GM21737 (cell line): ENCODE measurements at regions not wholly inside any gene's neighbourhood (a gene's known extent, or its start where the extent isn't known, plus 50 kb on each side); places are given as distances from the start of the nearest gene placed in this dataset.
"Not testable (repeated sequence)": the region's sequence is repeated elsewhere in the genome, so short reads cannot be mapped to it uniquely, and the experiment has no call there.

Experiments
- ATAC-seq: cut with Tn5 transposase; IDR thresholded peaks from one replicate; pipeline ENCODE4 v1.9.1; 2021; ENCODE audit warnings: mild to moderate bottlenecking, moderate library complexity; ENCODE audit not compliant: unreplicated experiment

DNA sequence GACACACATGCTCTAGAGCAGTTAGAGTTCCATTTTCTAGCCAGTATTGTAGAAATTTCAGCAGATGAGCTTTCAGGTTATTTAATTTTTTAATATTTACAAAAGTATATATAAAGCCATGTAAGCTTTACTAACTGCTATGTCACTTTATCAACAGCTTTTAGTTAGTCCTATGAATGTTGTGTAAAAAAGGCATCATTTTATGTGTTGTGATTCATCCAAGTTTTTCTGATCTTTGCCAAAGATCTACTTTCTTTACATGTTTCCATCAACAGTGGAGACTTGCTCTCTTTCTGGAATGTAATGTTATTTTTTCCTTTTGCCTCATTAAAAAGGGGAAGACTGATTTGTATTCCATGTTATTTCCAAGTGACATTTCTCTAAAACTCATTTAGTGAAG, 125.2 kb upstream of the TFPI start:
- no peak for ATAC-seq

DNA sequence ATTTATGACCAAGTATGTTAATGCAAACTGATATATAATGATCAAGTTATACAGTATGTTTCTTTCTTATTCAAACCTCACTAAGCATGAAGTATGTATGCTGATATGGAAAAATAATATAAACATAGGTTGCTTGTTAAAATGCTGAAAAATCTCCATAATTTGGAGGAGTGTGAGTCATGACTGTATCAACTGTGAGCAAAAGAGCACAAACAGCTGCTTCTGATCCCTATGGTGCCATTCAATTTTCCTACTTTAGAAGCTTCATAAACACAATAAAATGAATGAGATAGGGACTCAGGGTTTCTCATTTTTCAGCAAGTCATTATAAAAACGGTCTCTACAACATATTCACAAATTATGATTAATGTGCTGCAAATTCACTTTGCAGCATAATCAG, 129.9 kb upstream of the TFPI start:
- ATAC-seq = no peak

DNA sequence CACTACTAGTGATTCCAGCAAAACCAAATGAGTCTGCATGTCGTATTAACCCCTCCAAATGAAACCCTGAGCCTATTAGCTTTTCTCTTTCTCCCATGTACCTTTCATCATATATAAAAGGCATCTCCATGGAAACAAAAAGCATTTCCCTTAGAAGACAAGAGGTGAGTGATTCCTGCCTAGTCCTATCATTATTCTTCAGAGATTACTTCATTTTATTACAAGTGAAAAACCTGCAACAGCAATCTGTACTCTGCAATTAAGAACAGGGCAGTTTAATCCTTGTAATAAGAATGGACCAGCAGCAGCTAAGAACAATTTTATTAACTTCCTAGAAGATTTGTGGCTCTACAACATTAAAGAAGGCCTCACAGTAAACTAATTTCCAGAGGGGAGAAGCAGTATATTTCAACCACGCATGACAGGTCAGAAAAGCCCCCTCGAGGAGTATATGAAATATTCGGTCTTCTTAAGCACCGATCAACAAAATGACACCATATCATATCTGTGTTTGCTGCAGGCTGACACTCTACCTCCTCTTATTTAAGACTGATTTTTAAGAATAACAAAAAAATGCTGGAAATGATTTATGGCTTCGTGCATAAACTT, 132.3 kb upstream of the TFPI start:
- no peak for ATAC-seq

DNA sequence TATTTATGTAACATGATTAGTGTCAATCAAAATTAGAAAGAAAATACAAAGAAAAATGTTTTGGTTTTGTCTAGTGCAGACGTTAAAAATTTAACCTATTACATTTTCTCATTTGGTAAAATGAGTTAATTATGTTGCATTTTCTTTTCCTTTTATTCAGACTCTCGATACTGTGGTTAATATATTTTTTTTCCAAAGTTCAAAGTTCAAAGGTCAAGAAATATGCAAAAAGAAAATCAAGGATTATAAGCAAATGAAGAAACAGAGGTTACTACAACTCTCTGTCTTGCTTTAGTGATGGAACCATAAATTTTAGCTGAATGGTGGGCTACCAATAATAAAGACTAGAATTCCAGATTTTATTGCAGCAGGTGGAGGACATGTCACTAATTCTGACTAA, 133.3 kb upstream of the TFPI start:
- no peak for ATAC-seq

DNA sequence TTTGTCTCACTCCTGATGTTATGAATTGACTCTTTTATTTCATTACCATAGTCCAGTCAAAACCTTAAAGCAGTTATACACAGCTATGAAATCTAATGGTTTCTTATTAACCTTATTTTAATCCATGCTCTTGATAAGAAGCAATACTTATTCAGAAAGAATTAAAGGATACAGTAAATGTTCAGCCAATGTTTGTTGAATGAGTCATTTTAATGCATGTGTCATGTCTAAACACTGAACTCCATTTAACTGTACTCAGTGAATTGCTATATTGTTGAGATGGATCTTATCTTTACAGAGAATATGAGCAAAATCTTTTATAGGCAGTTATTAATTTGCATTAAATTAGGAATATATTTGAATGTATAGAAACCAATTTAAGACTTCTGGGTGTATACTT, 135.1 kb upstream of the TFPI start:
- no peak for ATAC-seq

DNA sequence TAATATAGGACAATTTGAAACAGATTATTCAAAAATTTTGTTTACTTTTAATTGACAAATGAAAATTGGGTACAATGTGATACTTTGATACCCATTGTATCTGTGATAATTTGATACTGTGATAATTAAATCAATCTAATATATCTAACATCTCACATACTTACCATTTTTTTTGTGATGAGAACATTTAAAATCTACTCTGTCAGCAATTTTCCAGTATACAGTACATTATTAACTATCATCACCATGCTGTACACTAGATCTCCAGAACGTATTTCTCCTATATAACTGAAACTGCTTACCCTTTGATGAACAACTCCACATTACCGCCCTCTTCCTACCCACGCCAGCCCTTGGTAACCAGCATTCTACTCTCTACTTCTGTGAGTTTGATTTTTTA, 139.7 kb upstream of the TFPI start:
- ATAC-seq = no peak

- not testable (repeated sequence) for ATAC-seq
These were observed 142.4 kb upstream of the TFPI start for GRCh38 chr2:187696644-187697043.

- no peak for ATAC-seq
These were observed 144.3 kb upstream of the TFPI start for GRCh38 chr2:187698374-187699110.

DNA sequence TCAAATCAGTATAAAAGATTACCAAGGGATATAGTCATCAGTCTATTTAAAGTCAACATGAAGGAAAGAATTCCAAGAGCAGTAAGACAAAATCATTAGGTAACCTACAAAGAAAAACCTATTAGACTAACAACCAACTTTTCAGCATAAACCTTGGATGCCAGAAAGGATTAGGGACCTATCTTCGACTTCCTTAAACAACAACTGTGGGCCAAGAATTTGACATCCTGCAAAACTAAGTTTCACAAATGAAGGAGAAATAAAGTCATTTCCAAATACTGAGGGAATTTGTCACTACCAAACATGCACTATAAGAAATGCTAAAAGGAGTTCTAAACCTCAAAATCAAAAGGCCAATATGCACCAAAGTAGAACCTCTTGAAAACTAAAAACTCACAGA, 147.9 kb upstream of the TFPI start:
- ATAC-seq = no peak

- no peak for ATAC-seq
These were observed 154.0 kb upstream of the TFPI start for GRCh38 chr2:187708272-187708671.

- ATAC-seq = no peak
These were observed 154.8 kb upstream of the TFPI start for GRCh38 chr2:187709065-187709464.

DNA sequence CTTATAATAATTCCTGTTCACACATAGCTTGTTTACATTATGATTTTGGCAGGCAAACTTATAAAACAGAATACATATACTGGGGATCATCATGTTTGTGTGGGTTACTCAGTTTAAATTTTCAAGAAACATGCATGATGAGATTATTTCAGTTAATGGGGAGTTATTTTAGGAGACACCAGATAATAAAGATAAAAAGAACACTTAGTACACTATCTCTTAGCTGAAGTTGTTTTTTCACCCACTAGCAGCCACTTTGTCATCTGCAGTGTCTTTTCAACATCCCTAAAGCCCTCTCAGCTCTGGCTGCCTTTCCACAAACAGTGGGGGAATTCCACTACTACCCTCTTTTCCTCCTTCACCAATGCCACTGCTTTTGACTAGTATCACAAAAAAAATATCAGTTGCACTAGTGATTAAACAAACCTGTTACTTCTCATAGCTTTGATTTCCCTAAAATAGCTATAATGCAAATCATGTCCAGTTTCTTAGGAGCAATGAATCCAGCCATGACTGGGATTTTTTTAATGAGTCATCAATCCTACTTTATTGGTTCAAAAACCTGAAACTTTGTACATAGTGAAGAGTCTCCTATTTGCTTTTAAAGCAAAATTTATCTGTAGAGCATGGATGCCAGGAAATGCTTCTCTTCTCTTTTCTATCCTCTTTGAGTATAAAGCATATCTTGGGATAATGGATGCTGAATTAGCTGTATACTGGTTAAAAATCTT, 156.7 kb upstream of the TFPI start:
- no peak for ATAC-seq

- no peak for ATAC-seq
These were observed 161.4 kb upstream of the TFPI start for GRCh38 chr2:187715590-187715989.

DNA sequence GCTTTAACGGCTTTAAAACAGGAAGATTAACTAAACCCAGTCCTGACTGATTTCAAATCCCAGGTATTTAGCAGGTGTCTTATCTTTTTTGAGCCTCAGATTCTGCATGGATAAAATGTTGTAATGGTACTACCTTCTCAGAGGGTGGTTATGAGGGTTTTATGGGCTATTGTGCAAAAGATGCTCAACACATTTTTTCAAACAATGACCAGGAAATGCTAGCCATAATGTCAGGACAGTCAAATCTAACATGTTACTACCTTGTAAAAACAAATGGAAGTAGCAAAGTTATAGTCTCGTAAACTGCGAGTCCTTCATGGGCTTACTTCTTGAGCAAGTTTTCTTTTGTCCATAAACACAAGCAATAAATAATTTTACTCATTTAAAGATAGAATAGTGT, 162.1 kb upstream of the TFPI start:
- ATAC-seq = no peak

DNA sequence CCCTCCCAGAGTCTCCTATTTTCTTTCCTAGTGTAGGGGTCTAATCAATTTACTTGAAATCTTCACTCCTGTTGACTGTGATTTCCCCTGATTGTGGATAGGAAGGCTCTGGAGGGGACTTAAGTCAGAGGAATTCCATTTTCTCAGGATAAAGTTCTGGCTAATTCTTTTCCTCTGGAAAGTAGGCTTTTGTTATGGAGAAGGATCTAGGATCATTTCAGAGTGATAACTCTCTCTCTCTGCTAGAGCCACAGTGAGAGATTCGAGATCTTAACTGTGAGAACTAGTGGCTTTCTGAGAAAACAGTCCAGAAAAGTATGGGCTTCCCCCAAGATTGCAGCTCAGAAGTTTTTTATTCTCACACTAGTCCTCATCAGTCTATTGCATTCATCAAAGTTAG, 163.9 kb upstream of the TFPI start:
- ATAC-seq = no peak

- ATAC-seq = no peak
These were observed 165.3 kb upstream of the TFPI start for GRCh38 chr2:187719510-187719909.

DNA sequence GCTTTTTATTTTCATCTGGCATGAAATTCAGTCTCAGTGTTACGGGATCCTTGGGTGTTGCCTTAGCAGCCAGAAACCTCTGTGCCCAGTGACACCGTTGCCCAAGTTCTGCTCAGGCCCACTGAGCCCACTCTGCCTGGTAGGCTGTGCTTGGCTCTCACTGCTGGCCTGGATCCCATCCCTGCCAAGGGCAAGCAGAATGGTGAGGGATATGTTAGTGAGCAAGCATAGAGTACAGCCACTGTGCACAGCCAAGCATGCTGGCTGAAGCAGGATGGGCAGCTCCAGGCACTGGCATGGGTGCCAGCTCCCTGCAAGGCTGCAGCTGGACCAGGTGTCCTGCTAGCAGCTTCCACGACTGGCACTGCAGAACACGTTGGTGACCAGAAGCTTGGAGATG, 194.7 kb upstream of the TFPI start:
- ATAC-seq = no peak

DNA sequence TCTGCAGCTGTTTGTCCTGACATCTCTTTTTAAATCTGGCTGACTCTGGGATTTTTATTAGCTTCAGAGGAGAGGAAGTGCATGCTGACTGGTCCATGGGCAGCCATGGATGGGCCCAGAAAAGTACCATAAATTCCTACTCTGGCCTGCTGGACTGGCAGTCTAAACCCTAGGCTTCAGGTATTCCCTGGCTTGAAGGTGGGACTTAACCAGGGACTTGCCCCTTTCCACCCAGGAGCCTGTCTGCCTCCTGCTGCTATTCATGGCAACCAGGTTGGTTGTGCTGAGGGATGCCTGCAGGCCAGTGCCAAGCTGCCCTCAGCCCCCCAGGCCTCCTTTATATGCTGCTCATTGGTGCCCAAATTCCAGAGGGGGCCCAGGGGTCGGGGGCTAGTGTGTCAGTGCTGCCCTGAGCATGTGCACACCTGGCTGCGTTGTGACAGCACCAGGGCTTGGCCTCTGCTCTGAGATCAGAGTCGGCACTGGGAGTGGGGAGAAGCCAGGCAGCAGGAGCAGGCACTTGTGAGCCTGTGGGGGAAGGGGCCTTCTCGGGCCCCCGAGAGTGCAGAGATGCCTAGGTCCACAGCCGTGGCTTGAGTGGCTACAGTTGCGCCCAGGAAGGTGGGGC, 195.7 kb upstream of the TFPI start:
- ATAC-seq = no peak

DNA sequence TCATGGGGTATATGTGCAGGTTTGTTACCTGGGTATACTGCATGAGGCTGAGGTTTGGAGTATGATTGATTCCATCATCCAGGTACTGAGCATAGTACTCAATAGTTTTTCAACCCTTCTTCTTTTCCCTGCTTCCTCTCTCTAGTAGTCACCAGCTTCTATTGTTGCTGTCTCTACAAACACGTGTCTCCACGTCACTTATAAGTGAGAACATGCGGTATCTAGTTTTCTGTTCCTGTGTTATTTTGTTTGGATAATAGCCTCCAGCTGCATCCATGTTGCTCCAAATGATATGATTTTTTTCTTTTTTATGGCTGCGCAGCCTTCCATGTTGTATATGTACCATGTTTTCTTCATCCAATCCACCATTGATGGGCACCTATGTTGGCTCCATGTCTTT, 214.8 kb upstream of the TFPI start:
- no peak for ATAC-seq

GRCh38 chr2:187769437-187769836, 215.2 kb upstream of the TFPI start:
- ATAC-seq = no peak

GRCh38 chr2:187774551-187775071, 220.4 kb upstream of the TFPI start:
- no peak for ATAC-seq

GRCh38 chr2:187775196-187775595, 221.0 kb upstream of the TFPI start:
- ATAC-seq = no peak
